Vagina (tissue), 2 donors: ENCODE measurements at regions not wholly inside any gene's neighbourhood (a gene's known extent, or its start where the extent isn't known, plus 50 kb on each side); places are given as distances from the start of the nearest gene placed in this dataset.
"Not testable (repeated sequence)": the region's sequence is repeated elsewhere in the genome, so short reads cannot be mapped to it uniquely, and the experiment has no call there.

Experiments
- DNase-seq, 2 donors: peaks; one replicate each; pipeline ENCODE4 v3.0.0-alpha.2; 2017; ENCODE audit errors: extremely low spot score in 2 of 2
- H3K27ac ChIP-seq: fragments of 200-600 bp; sonication (generic); one replicate; pipeline ENCODE4 v1.5.1; 2019
- H3K27me3 ChIP-seq: fragments of 200-600 bp; sonication (generic); one replicate; pipeline ENCODE4 v1.5.1; 2019
- H3K36me3 ChIP-seq, 2 donors: fragments of 200-600 bp; sonication (generic); one replicate each; pipeline ENCODE4 v1.5.1; 2017 to 2019
- H3K4me1 ChIP-seq: fragments of 200-600 bp; sonication (generic); one replicate; pipeline ENCODE4 v1.5.1; 2019
- H3K4me3 ChIP-seq, 2 donors: fragments of 200-600 bp; sonication (generic); 1 replicate in 1 of 2; 2 replicates in 1 of 2; pipeline ENCODE4 v1.5.1; 2016 to 2019
- H3K9me3 ChIP-seq: fragments of 200-600 bp; sonication (generic); one replicate; pipeline ENCODE4 v1.5.1; 2019
- CTCF ChIP-seq, 3 experiments: fragments of 450-650 bp in 2 of 3; fragments of 200-600 bp in 1 of 3; sonication (generic) in 1 of 3; IDR thresholded peaks; one replicate each; pipeline ENCODE4 v1.5.1; 2017 to 2019; ENCODE audit warnings: antibody characterized with exemption in 3 of 3, mild to moderate bottlenecking in 2 of 3, moderate library complexity in 2 of 3
- POLR2A ChIP-seq, 2 donors: fragments of 450-650 bp; IDR thresholded peaks; one replicate each; pipeline ENCODE4 v1.6.1; 2017; ENCODE audit warnings: antibody characterized with exemption in 2 of 2, mild to moderate bottlenecking in 2 of 2, moderate library complexity in 2 of 2
- POLR2AphosphoS5 ChIP-seq, 2 donors: sonication (generic); formaldehyde crosslinking; IDR thresholded peaks; one replicate each; pipeline ENCODE4 v1.9.0; 2017; ENCODE audit warnings: antibody characterized with exemption in 2 of 2, mild to moderate bottlenecking in 2 of 2, low read depth in 1 of 2; ENCODE audit not compliant: insufficient read depth in 1 of 2
- intact Hi-C: fragments of 100-400 bp; cut with DNase I; formaldehyde crosslinking; loops from one replicate; pipeline ENCODE4 v1.15.1; 2023

GRCh38 chr2:59824314-59824713 lies 729.1 kb downstream of the BCL11A start:
- Histone ChIP-seq H3K9me3 (no peaks in the 10 kb centered on the region), H3K4me1 (no peaks in the 10 kb centered on the region), H3K36me3 (no peaks in the 10 kb centered on the region), H3K4me3 (no peak overlapping the region), H3K27me3 (no peaks in the 10 kb centered on the region), H3K27ac (no peak overlapping the region)
- no peak for TF ChIP-seq POLR2AphosphoS5 (IDR thresholded peaks at IDR 0.05; ENCODE audit: insufficient read depth in 1 of 2, low read depth in 1 of 2)
- no peak for DNase-seq
- intact Hi-C loops: no loop called here

- no peak overlapping the region for H3K4me3 ChIP-seq
- no peak overlapping the region for H3K27ac ChIP-seq
- H3K4me1 ChIP-seq: no peaks in the 10 kb centered on the region
- H3K36me3 ChIP-seq: no peaks in the 10 kb centered on the region
- H3K27me3 ChIP-seq: no peaks in the 10 kb centered on the region
- TF ChIP-seq CTCF (IDR thresholded peaks at IDR 0.05) (no peak), POLR2AphosphoS5 (IDR thresholded peaks at IDR 0.05; ENCODE audit: insufficient read depth in 1 of 2, low read depth in 1 of 2) (no peak)
- intact Hi-C loops: no loop called here
- DNase-seq: no peak
- no peaks in the 10 kb centered on the region for H3K9me3 ChIP-seq
Measured at GRCh38 chr2:59816075-59816474, 737.4 kb downstream of the BCL11A start.

GRCh38 chr2:59810283-59810682 lies 743.2 kb downstream of the BCL11A start:
- H3K36me3 ChIP-seq, DNase-seq, H3K9me3 ChIP-seq, H3K4me3 ChIP-seq, H3K27ac ChIP-seq, H3K4me1 ChIP-seq, intact Hi-C loops, H3K27me3 ChIP-seq: not testable (repeated sequence)

GRCh38 chr2:59806486-59806885 lies 747.0 kb downstream of the BCL11A start:
- intact Hi-C loops: no loop called here
- H3K4me1 ChIP-seq: no peaks in the 10 kb centered on the region

GRCh38 chr2:59804732-59805131 lies 748.7 kb downstream of the BCL11A start:
- H3K27me3 ChIP-seq: no peaks in the 10 kb centered on the region
- TF ChIP-seq POLR2A (IDR thresholded peaks at IDR 0.05) (no peak), POLR2AphosphoS5 (IDR thresholded peaks at IDR 0.05; ENCODE audit: insufficient read depth in 1 of 2, low read depth in 1 of 2) (no peak), CTCF (IDR thresholded peaks at IDR 0.05) (no peak)
- H3K9me3 ChIP-seq: no peaks in the 10 kb centered on the region
- DNase-seq: no peak
- H3K4me3 ChIP-seq: no peak overlapping the region
- intact Hi-C loops: no loop called here
- no peaks in the 10 kb centered on the region for H3K36me3 ChIP-seq
- H3K27ac ChIP-seq: no peak overlapping the region
- no peaks in the 10 kb centered on the region for H3K4me1 ChIP-seq

More at GRCh38 chr2:59806486-59806885, 747.0 kb downstream of the BCL11A start:
- H3K27ac ChIP-seq: no peak overlapping the region
- no peak for TF ChIP-seq CTCF (IDR thresholded peaks at IDR 0.05)
- no peak for TF ChIP-seq POLR2A (IDR thresholded peaks at IDR 0.05)
- no peak for TF ChIP-seq POLR2AphosphoS5 (IDR thresholded peaks at IDR 0.05; ENCODE audit: insufficient read depth in 1 of 2, low read depth in 1 of 2)
- no peak overlapping the region for H3K4me3 ChIP-seq
- no peaks in the 10 kb centered on the region for H3K27me3 ChIP-seq
- no peaks in the 10 kb centered on the region for H3K36me3 ChIP-seq
- no peaks in the 10 kb centered on the region for H3K9me3 ChIP-seq
- no peak for DNase-seq

GRCh38 chr2:59803586-59803985 lies 749.9 kb downstream of the BCL11A start:
- intact Hi-C loops: no loop called here
- H3K27ac ChIP-seq: no peak overlapping the region
- H3K27me3 ChIP-seq: no peaks in the 10 kb centered on the region
- H3K4me1 ChIP-seq: no peaks in the 10 kb centered on the region
- no peaks in the 10 kb centered on the region for H3K9me3 ChIP-seq
- no peak for DNase-seq
- no peak for TF ChIP-seq POLR2A (IDR thresholded peaks at IDR 0.05)
- no peak for TF ChIP-seq POLR2AphosphoS5 (IDR thresholded peaks at IDR 0.05; ENCODE audit: insufficient read depth in 1 of 2, low read depth in 1 of 2)
- no peak for TF ChIP-seq CTCF (IDR thresholded peaks at IDR 0.05)
- no peak overlapping the region for H3K4me3 ChIP-seq
- H3K36me3 ChIP-seq: no peaks in the 10 kb centered on the region
